ENCODE measurements at regions not wholly inside any gene's neighbourhood (a gene's known extent, or its start where the extent isn't known, plus 50 kb on each side); places are given as distances from the start of the nearest gene placed in this dataset.

DNA sequence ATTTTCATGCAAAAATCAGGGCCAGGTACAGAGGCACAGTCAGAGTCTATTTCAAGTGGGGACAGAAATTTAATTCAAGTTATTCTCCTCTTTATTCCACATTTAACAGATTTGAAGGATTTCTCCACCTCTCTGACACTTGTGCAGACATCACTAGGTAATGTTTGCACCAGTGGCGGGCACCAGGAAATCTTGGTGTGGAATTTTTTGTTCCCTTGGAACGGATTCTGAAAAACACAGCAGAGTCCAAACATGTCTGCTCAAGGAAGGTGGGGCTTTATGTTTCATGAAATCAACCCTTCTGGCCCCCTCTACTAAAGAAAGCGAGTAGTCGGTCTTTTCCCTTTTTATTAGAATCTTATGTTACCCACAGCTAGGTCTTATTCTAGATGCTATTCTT, 271.2 kb upstream of the MDFIC2 start:
- TF ChIP-seq EGR1 (IDR thresholded peaks at IDR 0.05) = no peak
- no peak for TF ChIP-seq TCF12 (IDR thresholded peaks at IDR 0.05; ENCODE audit: low read depth)
- TF ChIP-seq TAF1 (IDR thresholded peaks at IDR 0.05; ENCODE audit: low read depth) = no peak
- TF ChIP-seq, protein P1, sequence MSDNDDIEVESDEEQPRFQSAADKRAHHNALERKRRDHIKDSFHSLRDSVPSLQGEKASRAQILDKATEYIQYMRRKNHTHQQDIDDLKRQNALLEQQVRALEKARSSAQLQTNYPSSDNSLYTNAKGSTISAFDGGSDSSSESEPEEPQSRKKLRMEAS (IDR thresholded peaks at IDR 0.05) = no peak
- TF ChIP-seq, protein P2, sequence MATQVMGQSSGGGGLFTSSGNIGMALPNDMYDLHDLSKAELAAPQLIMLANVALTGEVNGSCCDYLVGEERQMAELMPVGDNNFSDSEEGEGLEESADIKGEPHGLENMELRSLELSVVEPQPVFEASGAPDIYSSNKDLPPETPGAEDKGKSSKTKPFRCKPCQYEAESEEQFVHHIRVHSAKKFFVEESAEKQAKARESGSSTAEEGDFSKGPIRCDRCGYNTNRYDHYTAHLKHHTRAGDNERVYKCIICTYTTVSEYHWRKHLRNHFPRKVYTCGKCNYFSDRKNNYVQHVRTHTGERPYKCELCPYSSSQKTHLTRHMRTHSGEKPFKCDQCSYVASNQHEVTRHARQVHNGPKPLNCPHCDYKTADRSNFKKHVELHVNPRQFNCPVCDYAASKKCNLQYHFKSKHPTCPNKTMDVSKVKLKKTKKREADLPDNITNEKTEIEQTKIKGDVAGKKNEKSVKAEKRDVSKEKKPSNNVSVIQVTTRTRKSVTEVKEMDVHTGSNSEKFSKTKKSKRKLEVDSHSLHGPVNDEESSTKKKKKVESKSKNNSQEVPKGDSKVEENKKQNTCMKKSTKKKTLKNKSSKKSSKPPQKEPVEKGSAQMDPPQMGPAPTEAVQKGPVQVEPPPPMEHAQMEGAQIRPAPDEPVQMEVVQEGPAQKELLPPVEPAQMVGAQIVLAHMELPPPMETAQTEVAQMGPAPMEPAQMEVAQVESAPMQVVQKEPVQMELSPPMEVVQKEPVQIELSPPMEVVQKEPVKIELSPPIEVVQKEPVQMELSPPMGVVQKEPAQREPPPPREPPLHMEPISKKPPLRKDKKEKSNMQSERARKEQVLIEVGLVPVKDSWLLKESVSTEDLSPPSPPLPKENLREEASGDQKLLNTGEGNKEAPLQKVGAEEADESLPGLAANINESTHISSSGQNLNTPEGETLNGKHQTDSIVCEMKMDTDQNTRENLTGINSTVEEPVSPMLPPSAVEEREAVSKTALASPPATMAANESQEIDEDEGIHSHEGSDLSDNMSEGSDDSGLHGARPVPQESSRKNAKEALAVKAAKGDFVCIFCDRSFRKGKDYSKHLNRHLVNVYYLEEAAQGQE (IDR thresholded peaks at IDR 0.05; ENCODE audit: low read depth) = no peak
